ENCODE measurements at regions not wholly inside any gene's neighbourhood (a gene's known extent, or its start where the extent isn't known, plus 50 kb on each side); places are given as distances from the start of the nearest gene placed in this dataset.
"Not testable (repeated sequence)": the region's sequence is repeated elsewhere in the genome, so short reads cannot be mapped to it uniquely, and the experiment has no call there.

DNA sequence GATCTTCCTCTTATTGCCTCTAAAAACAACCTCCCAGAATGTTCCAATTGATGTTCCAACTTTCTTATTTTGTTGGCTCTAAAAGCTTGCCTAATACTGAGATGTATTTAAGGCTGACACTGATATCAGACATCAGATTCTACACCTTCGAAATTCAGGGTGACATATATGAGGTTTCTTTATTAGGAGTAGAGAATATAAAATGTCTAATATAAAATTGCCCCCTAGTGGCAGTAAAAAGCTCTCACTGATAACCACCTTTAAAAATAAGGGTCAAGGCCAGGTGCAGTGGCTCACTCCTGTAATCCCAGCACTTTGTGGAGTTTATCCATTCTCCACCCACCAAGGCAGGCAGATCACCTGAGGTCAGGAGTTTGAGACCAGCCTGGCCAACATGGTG, 789.7 kb upstream of the SLC39A10 start:
- H3K4me1 ChIP-seq (ENCODE audit: insufficient read depth, low read length), result no peaks in the 10 kb centered on the region
- H3K9ac ChIP-seq (ENCODE audit: low read length), result no peak overlapping the region
- no peaks in the 10 kb centered on the region for H3K36me3 ChIP-seq (ENCODE audit: insufficient read depth, low read length)
- H3K9me3 ChIP-seq (ENCODE audit: low read length), result no peaks in the 10 kb centered on the region
- no peak overlapping the region for H3K4me3 ChIP-seq (ENCODE audit: low read depth in 1 of 2, low read length in 2 of 2)
- H3K27ac ChIP-seq (ENCODE audit: low read depth, low read length), result no peak overlapping the region
- no peaks in the 10 kb centered on the region for H3K27me3 ChIP-seq (ENCODE audit: control insufficient read depth in 1 of 2, insufficient read depth in 2 of 2, low read length in 2 of 2)

DNA sequence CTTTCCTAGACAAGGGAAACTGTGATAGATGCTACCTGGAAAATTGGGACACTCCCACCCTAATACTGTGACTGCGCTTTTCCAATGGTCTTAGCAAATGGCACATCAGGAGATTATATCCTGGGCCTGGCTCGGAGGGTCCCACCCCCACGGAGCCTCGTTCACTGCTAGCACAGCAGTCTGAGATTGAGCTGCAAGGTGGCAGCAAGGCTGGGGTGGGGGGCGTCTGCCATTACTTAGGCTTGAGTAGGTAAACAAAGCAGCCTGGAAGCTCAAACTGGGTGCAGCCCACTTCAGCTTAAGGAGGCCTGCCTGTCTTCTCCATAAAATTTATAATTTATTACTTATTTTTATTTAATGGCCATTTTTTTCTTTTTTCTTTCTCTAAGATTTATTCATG, 802.1 kb upstream of the SLC39A10 start:
- no peak overlapping the region for H3K27ac ChIP-seq (ENCODE audit: low read depth, low read length)
- no peaks in the 10 kb centered on the region for H3K4me1 ChIP-seq (ENCODE audit: insufficient read depth, low read length)
- no peaks in the 10 kb centered on the region for H3K9me3 ChIP-seq (ENCODE audit: low read length)
- H3K27me3 ChIP-seq (ENCODE audit: control insufficient read depth in 1 of 2, insufficient read depth in 2 of 2, low read length in 2 of 2), result no peaks in the 10 kb centered on the region
- H3K4me3 ChIP-seq (ENCODE audit: low read depth in 1 of 2, low read length in 2 of 2), result no peak overlapping the region
- H3K36me3 ChIP-seq (ENCODE audit: insufficient read depth, low read length), result no peaks in the 10 kb centered on the region
- no peak overlapping the region for H3K9ac ChIP-seq (ENCODE audit: low read length)

DNA sequence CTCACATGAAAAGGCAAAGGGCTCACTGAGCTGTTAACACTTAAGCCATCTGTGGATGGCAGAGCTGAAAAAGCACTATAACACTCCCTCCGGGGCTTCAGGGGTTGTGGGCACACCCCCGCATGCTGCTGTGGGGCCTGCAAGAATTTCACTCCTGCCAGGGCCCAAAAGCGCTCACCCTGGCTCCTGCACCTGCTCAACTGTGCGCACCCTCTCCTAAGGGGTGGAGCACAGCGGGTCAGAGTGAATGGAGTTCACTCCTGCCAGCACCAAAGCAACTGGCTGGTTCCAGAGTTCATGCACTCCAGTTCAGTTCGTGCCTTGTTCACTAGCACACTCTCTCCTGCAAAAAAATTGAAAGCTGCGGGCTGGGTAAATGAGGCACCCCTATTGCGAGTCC, 814.2 kb upstream of the SLC39A10 start:
- Histone ChIP-seq H3K9ac (ENCODE audit: low read length) (no peak overlapping the region), H3K36me3 (ENCODE audit: insufficient read depth, low read length) (no peaks in the 10 kb centered on the region), H3K27me3 (ENCODE audit: control insufficient read depth in 1 of 2, insufficient read depth in 2 of 2, low read length in 2 of 2) (no peaks in the 10 kb centered on the region), H3K27ac (ENCODE audit: low read depth, low read length) (no peak overlapping the region), H3K4me1 (ENCODE audit: insufficient read depth, low read length) (no peaks in the 10 kb centered on the region), H3K9me3 (ENCODE audit: low read length) (no peaks in the 10 kb centered on the region), H3K4me3 (ENCODE audit: low read depth in 1 of 2, low read length in 2 of 2) (no peak overlapping the region)

DNA sequence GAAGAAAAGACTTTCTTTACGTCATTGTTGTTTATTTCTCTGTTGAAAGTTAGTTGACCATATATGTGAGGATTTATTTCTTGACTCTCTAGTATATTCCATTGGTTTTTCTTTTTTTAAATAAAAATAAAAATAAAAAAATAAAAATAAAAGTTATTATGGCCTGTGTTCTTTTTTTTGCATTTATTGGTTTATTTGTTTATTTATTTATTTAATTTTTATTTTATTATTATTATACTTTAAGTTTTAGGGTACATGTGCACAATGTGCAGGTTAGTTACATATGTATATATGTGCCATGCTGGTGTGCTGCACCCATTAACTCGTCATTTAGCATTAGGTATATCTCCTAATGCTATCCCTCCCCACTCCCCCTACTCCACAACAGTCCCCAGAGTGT, 822.7 kb upstream of the SLC39A10 start:
- not testable (repeated sequence) for H3K9ac ChIP-seq (ENCODE audit: low read length); H3K27ac ChIP-seq (ENCODE audit: low read depth, low read length); H3K27me3 ChIP-seq (ENCODE audit: control insufficient read depth in 1 of 2, insufficient read depth in 2 of 2, low read length in 2 of 2); H3K4me3 ChIP-seq (ENCODE audit: low read depth in 1 of 2, low read length in 2 of 2); H3K9me3 ChIP-seq (ENCODE audit: low read length); H3K4me1 ChIP-seq (ENCODE audit: insufficient read depth, low read length); H3K36me3 ChIP-seq (ENCODE audit: insufficient read depth, low read length)

DNA sequence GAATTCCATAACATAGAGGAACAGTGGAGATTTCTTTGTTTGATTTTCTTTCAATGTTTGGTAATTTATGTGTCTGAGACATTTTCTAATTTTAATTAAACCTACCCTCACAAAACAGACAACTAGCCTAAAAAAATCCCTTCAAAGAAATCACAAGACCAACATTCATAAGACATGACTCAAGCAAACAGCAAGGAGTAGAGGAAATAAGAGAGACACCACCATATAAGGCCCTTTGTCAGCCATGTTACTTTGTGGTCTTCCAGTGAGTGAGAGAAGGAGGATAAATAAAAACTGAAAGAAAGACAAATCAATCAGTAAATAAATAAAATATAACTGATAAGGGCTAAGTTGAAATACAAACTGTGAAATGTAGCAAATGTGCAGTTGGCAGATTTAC, 830.8 kb upstream of the SLC39A10 start:
- H3K27me3 ChIP-seq (ENCODE audit: control insufficient read depth in 1 of 2, insufficient read depth in 2 of 2, low read length in 2 of 2), result no peaks in the 10 kb centered on the region

DNA sequence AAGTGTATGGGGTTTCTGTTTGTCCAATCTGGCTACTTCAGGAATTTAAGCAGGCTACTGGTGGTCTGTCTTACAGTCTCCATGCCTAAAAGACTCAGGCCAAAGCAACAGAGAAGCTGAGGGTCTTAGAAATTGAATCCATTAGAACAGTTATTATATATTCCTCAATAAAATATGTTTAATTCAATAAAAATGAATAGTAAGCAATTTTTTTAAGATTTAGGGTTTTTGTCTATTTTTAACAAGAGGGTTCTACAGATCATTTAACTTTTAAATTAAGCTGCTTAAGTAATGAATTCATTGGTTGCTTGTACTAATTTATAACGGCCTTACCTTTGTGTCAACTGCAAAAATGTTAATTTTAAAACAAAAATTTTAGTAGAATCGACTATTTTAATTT, 832.6 kb upstream of the SLC39A10 start:
- Histone ChIP-seq H3K9me3 (ENCODE audit: low read length) (no peaks in the 10 kb centered on the region), H3K27me3 (ENCODE audit: control insufficient read depth in 1 of 2, insufficient read depth in 2 of 2, low read length in 2 of 2) (no peaks in the 10 kb centered on the region), H3K9ac (ENCODE audit: low read length) (no peak overlapping the region), H3K4me3 (ENCODE audit: low read depth in 1 of 2, low read length in 2 of 2) (no peak overlapping the region), H3K4me1 (ENCODE audit: insufficient read depth, low read length) (no peaks in the 10 kb centered on the region), H3K27ac (ENCODE audit: low read depth, low read length) (no peak overlapping the region), H3K36me3 (ENCODE audit: insufficient read depth, low read length) (no peaks in the 10 kb centered on the region)

More for the DNA sequence above, 830.8 kb upstream of the SLC39A10 start:
- Histone ChIP-seq H3K9ac (ENCODE audit: low read length) (no peak overlapping the region), H3K9me3 (ENCODE audit: low read length) (no peaks in the 10 kb centered on the region), H3K4me3 (ENCODE audit: low read depth in 1 of 2, low read length in 2 of 2) (no peak overlapping the region), H3K4me1 (ENCODE audit: insufficient read depth, low read length) (no peaks in the 10 kb centered on the region), H3K27ac (ENCODE audit: low read depth, low read length) (no peak overlapping the region), H3K36me3 (ENCODE audit: insufficient read depth, low read length) (no peaks in the 10 kb centered on the region)

DNA sequence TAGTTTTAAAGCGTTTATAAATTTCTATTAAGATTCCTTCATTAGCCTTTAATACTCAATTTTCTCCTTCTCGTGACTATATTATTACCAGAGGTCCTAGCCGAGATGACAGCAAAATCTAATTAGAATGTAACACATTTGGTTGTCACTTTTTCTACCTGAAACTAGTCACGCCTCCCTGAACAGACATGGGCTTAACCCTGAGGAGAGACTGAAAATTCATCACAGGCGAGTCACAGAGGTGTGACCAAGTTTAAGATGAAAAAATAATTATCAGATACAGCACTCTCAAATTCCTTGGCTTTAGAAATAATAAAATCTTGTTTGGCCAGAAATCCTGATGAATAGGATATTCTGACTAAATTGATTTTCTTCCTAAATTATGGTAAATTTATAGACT, 834.4 kb upstream of the SLC39A10 start:
- no peaks in the 10 kb centered on the region for H3K9me3 ChIP-seq (ENCODE audit: low read length)
- no peaks in the 10 kb centered on the region for H3K36me3 ChIP-seq (ENCODE audit: insufficient read depth, low read length)
- no peaks in the 10 kb centered on the region for H3K4me1 ChIP-seq (ENCODE audit: insufficient read depth, low read length)
- no peak overlapping the region for H3K4me3 ChIP-seq (ENCODE audit: low read depth in 1 of 2, low read length in 2 of 2)
- H3K27me3 ChIP-seq (ENCODE audit: control insufficient read depth in 1 of 2, insufficient read depth in 2 of 2, low read length in 2 of 2), result no peaks in the 10 kb centered on the region
- no peak overlapping the region for H3K27ac ChIP-seq (ENCODE audit: low read depth, low read length)
- no peak overlapping the region for H3K9ac ChIP-seq (ENCODE audit: low read length)

DNA sequence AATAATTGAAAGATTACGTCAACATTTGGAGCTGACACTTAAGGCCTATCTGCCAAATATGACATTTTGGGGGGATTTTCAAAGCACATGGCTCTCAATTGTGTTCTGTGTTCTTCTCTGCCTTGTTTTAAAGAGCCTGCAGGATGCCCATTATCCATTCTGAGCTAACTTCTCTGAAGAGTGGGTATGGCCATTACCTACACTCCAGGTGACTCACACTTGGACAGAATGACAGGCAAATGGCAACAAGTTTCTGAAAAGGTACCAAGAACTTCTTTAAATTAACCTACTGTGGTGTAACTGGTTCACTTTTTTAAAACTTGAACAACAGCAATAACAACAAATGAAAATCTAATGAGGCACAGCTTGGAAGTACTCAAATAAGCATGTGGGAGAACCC, 834.9 kb upstream of the SLC39A10 start:
- Histone ChIP-seq H3K27ac (ENCODE audit: low read depth, low read length) (no peak overlapping the region), H3K36me3 (ENCODE audit: insufficient read depth, low read length) (no peaks in the 10 kb centered on the region), H3K4me3 (ENCODE audit: low read depth in 1 of 2, low read length in 2 of 2) (no peak overlapping the region), H3K9ac (ENCODE audit: low read length) (no peak overlapping the region), H3K9me3 (ENCODE audit: low read length) (no peaks in the 10 kb centered on the region), H3K27me3 (ENCODE audit: control insufficient read depth in 1 of 2, insufficient read depth in 2 of 2, low read length in 2 of 2) (no peaks in the 10 kb centered on the region), H3K4me1 (ENCODE audit: insufficient read depth, low read length) (no peaks in the 10 kb centered on the region)

DNA sequence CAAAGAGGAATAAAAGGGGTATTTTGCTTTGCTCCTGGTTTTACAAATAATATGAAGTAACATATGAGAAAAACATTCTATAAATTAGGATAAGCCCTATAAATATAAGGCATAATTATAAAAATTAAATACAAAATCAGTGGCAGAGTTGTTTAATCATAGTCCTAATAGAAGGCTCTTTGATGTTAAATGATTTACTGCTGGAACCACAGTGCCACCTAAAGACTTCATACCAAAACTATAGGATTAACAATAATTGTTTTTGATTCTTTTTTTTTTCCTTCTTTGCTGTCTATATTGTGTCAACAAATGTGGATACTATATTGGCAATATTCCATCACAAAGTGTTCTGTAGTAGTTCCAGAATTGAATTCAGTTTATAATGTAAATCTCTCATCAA, 837.7 kb upstream of the SLC39A10 start:
- no peak overlapping the region for H3K27ac ChIP-seq (ENCODE audit: low read depth, low read length)
- H3K36me3 ChIP-seq (ENCODE audit: insufficient read depth, low read length), result no peaks in the 10 kb centered on the region
- no peaks in the 10 kb centered on the region for H3K9me3 ChIP-seq (ENCODE audit: low read length)
- H3K4me3 ChIP-seq (ENCODE audit: low read depth in 1 of 2, low read length in 2 of 2), result no peak overlapping the region
- H3K27me3 ChIP-seq (ENCODE audit: control insufficient read depth in 1 of 2, insufficient read depth in 2 of 2, low read length in 2 of 2), result no peaks in the 10 kb centered on the region
- no peak overlapping the region for H3K9ac ChIP-seq (ENCODE audit: low read length)
- H3K4me1 ChIP-seq (ENCODE audit: insufficient read depth, low read length), result no peaks in the 10 kb centered on the region

DNA sequence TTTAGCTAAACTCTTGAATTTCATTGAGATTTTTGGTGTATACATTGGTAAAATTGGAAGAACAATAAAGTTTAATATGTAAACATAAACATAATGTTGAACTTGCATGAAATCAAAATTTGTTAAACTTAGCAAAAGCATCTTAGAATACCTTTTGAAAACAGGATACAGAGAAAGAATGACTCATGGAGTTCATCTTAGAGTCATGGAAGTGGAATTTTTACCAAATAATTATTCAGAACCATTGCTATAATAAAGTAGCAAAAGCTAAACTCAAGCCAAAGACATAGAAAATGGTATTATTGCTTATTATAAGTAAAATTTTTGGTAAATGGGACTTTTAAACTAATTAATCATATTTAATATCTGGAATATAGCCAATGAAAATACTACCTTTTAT, 841.6 kb upstream of the SLC39A10 start:
- Histone ChIP-seq H3K27ac (ENCODE audit: low read depth, low read length) (no peak overlapping the region), H3K27me3 (ENCODE audit: control insufficient read depth in 1 of 2, insufficient read depth in 2 of 2, low read length in 2 of 2) (no peaks in the 10 kb centered on the region), H3K4me3 (ENCODE audit: low read depth in 1 of 2, low read length in 2 of 2) (no peak overlapping the region), H3K9ac (ENCODE audit: low read length) (no peak overlapping the region), H3K36me3 (ENCODE audit: insufficient read depth, low read length) (no peaks in the 10 kb centered on the region), H3K4me1 (ENCODE audit: insufficient read depth, low read length) (no peaks in the 10 kb centered on the region), H3K9me3 (ENCODE audit: low read length) (no peaks in the 10 kb centered on the region)

DNA sequence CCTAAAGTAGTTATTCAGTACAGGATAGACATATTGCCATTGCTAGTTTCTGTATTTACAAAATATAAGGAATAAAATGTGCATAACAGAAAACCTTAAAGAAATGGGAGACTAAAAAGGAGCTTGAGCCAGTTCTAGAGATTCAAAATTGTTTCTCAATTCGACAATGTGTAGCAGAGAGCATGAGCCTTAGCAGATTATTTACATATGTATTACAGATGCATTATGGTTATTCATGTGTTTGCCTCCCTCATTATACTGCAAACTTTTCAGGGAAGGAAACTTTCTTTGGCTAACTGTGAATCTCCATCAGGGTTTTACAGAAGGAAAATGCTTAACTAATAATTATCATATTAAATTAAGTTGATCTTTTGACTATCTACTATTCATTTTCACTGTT, 854.4 kb upstream of the SLC39A10 start:
- Histone ChIP-seq H3K36me3 (ENCODE audit: insufficient read depth, low read length) (no peaks in the 10 kb centered on the region), H3K27me3 (ENCODE audit: control insufficient read depth in 1 of 2, insufficient read depth in 2 of 2, low read length in 2 of 2) (no peaks in the 10 kb centered on the region), H3K4me1 (ENCODE audit: insufficient read depth, low read length) (no peaks in the 10 kb centered on the region), H3K4me3 (ENCODE audit: low read depth in 1 of 2, low read length in 2 of 2) (no peak overlapping the region), H3K9ac (ENCODE audit: low read length) (no peak overlapping the region), H3K9me3 (ENCODE audit: low read length) (no peaks in the 10 kb centered on the region), H3K27ac (ENCODE audit: low read depth, low read length) (no peak overlapping the region)

DNA sequence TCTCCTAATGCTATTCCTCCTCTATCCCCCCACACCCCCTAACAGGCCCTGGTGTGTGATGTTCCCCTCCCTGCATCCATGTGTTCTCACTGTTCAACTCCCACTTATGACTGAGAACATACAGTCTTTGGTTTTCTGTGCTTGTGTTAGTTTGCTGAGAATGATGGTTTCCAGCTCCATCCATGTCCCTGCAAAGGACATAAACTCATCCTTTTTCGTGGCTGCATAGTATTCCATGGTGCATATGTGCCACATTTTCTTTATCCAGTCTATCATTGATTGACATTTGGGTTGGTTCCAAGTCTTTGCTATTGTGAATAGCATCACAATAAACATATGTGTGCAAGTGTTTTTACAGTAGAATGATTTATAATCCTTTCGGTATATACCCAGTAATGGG, 870.0 kb upstream of the SLC39A10 start:
- not testable (repeated sequence) for H3K27me3 ChIP-seq (ENCODE audit: control insufficient read depth in 1 of 2, insufficient read depth in 2 of 2, low read length in 2 of 2); H3K27ac ChIP-seq (ENCODE audit: low read depth, low read length); H3K9ac ChIP-seq (ENCODE audit: low read length); H3K36me3 ChIP-seq (ENCODE audit: insufficient read depth, low read length); H3K4me1 ChIP-seq (ENCODE audit: insufficient read depth, low read length); H3K4me3 ChIP-seq (ENCODE audit: low read depth in 1 of 2, low read length in 2 of 2); H3K9me3 ChIP-seq (ENCODE audit: low read length)

DNA sequence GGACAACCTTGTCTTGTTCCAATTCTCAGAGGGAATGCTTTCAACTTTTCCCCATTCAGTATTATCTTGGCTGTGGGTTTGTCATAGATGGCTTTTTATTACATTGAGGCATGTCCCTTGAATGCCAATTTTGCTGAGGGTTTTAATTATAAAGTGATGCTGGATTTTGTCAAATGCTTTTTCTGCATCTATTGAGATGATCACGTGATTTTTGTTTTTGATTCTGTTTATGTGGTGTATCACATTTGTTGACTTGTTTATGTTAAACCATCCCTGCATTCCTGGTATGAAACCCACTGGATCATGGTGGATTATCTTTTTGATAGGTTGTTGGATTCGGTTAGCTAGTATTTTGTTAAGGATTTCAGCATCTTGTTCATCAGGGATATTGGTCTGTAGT, 885.6 kb upstream of the SLC39A10 start:
- H3K4me3 ChIP-seq (ENCODE audit: low read depth in 1 of 2, low read length in 2 of 2); H3K27ac ChIP-seq (ENCODE audit: low read depth, low read length); H3K9me3 ChIP-seq (ENCODE audit: low read length); H3K4me1 ChIP-seq (ENCODE audit: insufficient read depth, low read length); H3K9ac ChIP-seq (ENCODE audit: low read length); H3K27me3 ChIP-seq (ENCODE audit: control insufficient read depth in 1 of 2, insufficient read depth in 2 of 2, low read length in 2 of 2); H3K36me3 ChIP-seq (ENCODE audit: insufficient read depth, low read length): not testable (repeated sequence)

Measured in muscle layer of colon (tissue), 2 donors.